SK-N-MC (cell line): ENCODE measurements at regions not wholly inside any gene's neighbourhood (a gene's known extent, or its start where the extent isn't known, plus 50 kb on each side); places are given as distances from the start of the nearest gene placed in this dataset.

Experiments
- EZH2 ChIP-seq: fragments of 200-600 bp; sonication (generic); IDR thresholded peaks from one replicate; pipeline ENCODE4 v1.6.1; 2017; ENCODE audit warnings: antibody characterized with exemption
- FOXP2 ChIP-seq: optimal IDR thresholded peaks from 2 replicates; pipeline ENCODE3; 2011; ENCODE audit warnings: mild to moderate bottlenecking, moderate library complexity; ENCODE audit not compliant: insufficient read depth; ENCODE audit errors: extremely low read length, control extremely low read depth
- POLR2AphosphoS5 ChIP-seq: IDR thresholded peaks from 2 replicates; pipeline ENCODE4 v1.6.1; 2012; ENCODE audit warnings: mild to moderate bottlenecking, low read depth, low read length, borderline replicate concordance

- TF ChIP-seq POLR2AphosphoS5 = no peak
- no peak for TF ChIP-seq EZH2
- TF ChIP-seq FOXP2 = no peak
These were observed 1519.8 kb upstream of the CDH9 start for GRCh38 chr5:28558196-28558595.
